Fibroblast of lung (primary cell): ENCODE measurements at regions not wholly inside any gene's neighbourhood (a gene's known extent, or its start where the extent isn't known, plus 50 kb on each side); places are given as distances from the start of the nearest gene placed in this dataset.

Experiments used
- DNase-seq, 2 donors: peaks; one replicate each; pipeline versions ENCODE4 v3.0.0 to v3.0.0-alpha.2; 2010; ENCODE audit warnings: low read depth in 2 of 2
- H2AFZ ChIP-seq: 2 replicates; pipeline ENCODE4 v1.5.1; 2012; ENCODE audit warnings: low read length, control low read depth, inconsistent platforms
- H3K27ac ChIP-seq: 2 replicates; pipeline ENCODE4 v1.5.1; 2011; ENCODE audit warnings: low read length, control low read depth; ENCODE audit not compliant: insufficient read depth
- H3K27me3 ChIP-seq: 2 replicates; pipeline ENCODE4 v1.5.1; 2011; ENCODE audit warnings: mild to moderate bottlenecking, low read length; ENCODE audit not compliant: control insufficient read depth, insufficient read depth
- H3K36me3 ChIP-seq: 2 replicates; pipeline ENCODE4 v1.5.1; 2011; ENCODE audit warnings: low read length; ENCODE audit not compliant: control insufficient read depth, insufficient read depth
- H3K4me1 ChIP-seq: 2 replicates; pipeline ENCODE4 v1.5.1; 2011; ENCODE audit warnings: low read length; ENCODE audit not compliant: control insufficient read depth, insufficient read depth; ENCODE audit errors: extremely low read depth
- H3K4me2 ChIP-seq: 2 replicates; pipeline ENCODE4 v1.5.1; 2011; ENCODE audit warnings: low read length, control low read depth; ENCODE audit not compliant: insufficient read depth; ENCODE audit errors: extremely low read depth
- H3K4me3 ChIP-seq, 4 experiments: fragments of 200-600 bp in 1 of 4; sonication (generic) in 1 of 4; replicated peaks in 1 of 4; 2 replicates each; pipeline ENCODE4 v1.5.1; 2011 to 2016; ENCODE audit warnings: low read length in 4 of 4, low read depth in 3 of 4, mild to moderate bottlenecking in 3 of 4, control low read depth in 2 of 4, inconsistent platforms in 1 of 4, mixed read lengths in 1 of 4; ENCODE audit not compliant: insufficient read depth in 1 of 4; ENCODE audit errors: control extremely low read depth in 1 of 4
- H3K79me2 ChIP-seq: 2 replicates; pipeline ENCODE4 v1.5.1; 2012; ENCODE audit warnings: mild to moderate bottlenecking, low read length, inconsistent platforms; ENCODE audit not compliant: control insufficient read depth, insufficient read depth
- H3K9ac ChIP-seq: 2 replicates; pipeline ENCODE4 v1.5.1; 2011; ENCODE audit warnings: mild to moderate bottlenecking, low read length, control low read depth; ENCODE audit not compliant: insufficient read depth
- H3K9me3 ChIP-seq: 2 replicates; pipeline ENCODE4 v1.5.1; 2012; ENCODE audit warnings: low read depth, low read length; ENCODE audit not compliant: control insufficient read depth, insufficient read depth
- H4K20me1 ChIP-seq: 2 replicates; pipeline ENCODE4 v1.5.1; 2011; ENCODE audit warnings: low read length; ENCODE audit not compliant: control insufficient read depth, insufficient read depth; ENCODE audit errors: extremely low read depth
- EZH2 ChIP-seq: IDR thresholded peaks from 2 replicates; pipeline ENCODE4 v1.5.1; 2012; ENCODE audit warnings: low read length, control low read depth, mild to moderate bottlenecking; ENCODE audit errors: missing control alignments
- TF ChIP-seq, protein P1 (sequence below), 2 donors: IDR thresholded peaks in 1 of 2; conservative IDR thresholded peaks in 1 of 2; 1 replicate in 1 of 2; 2 replicates in 1 of 2; pipeline ENCODE4 v1.5.1; 2011 to 2012; ENCODE audit warnings: low read length in 2 of 2, control low read depth in 1 of 2, inconsistent platforms in 1 of 2, low read depth in 1 of 2, mild to moderate bottlenecking in 1 of 2

- H3K79me2 ChIP-seq, result no peaks in the 10 kb centered on the region
- TF ChIP-seq, protein P1, sequence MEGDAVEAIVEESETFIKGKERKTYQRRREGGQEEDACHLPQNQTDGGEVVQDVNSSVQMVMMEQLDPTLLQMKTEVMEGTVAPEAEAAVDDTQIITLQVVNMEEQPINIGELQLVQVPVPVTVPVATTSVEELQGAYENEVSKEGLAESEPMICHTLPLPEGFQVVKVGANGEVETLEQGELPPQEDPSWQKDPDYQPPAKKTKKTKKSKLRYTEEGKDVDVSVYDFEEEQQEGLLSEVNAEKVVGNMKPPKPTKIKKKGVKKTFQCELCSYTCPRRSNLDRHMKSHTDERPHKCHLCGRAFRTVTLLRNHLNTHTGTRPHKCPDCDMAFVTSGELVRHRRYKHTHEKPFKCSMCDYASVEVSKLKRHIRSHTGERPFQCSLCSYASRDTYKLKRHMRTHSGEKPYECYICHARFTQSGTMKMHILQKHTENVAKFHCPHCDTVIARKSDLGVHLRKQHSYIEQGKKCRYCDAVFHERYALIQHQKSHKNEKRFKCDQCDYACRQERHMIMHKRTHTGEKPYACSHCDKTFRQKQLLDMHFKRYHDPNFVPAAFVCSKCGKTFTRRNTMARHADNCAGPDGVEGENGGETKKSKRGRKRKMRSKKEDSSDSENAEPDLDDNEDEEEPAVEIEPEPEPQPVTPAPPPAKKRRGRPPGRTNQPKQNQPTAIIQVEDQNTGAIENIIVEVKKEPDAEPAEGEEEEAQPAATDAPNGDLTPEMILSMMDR (conservative IDR thresholded peaks at IDR 0.05 in 1 of 2, IDR thresholded peaks at IDR 0.05 in 1 of 2; ENCODE audit: low read depth in 1 of 2, low read length in 2 of 2), result no peak
- TF ChIP-seq EZH2, result no peak
These were observed 127.5 kb upstream of the ZP4 start for GRCh38 chr1:238018214-238018613.

GRCh38 chr1:238006779-238007178 lies 116.1 kb upstream of the ZP4 start:
- Histone ChIP-seq H2AFZ (no peak overlapping the region), H3K9ac (no peak overlapping the region), H3K9me3 (no peaks in the 10 kb centered on the region), H3K27ac (no peak overlapping the region), H3K36me3 (no peaks in the 10 kb centered on the region), H3K4me3 (no peak overlapping the region), H3K4me1 (no peaks in the 10 kb centered on the region), H3K4me2 (no peak overlapping the region), H3K27me3 (no peaks in the 10 kb centered on the region), H3K79me2 (no peaks in the 10 kb centered on the region), H4K20me1 (no peaks in the 10 kb centered on the region)
- no peak for TF ChIP-seq EZH2
- TF ChIP-seq, protein P1 (conservative IDR thresholded peaks at IDR 0.05 in 1 of 2, IDR thresholded peaks at IDR 0.05 in 1 of 2; ENCODE audit: low read depth in 1 of 2, low read length in 2 of 2), result no peak
- DNase-seq, result no peak

More at GRCh38 chr1:238018214-238018613, 127.5 kb upstream of the ZP4 start:
- Histone ChIP-seq H2AFZ (no peak overlapping the region), H4K20me1 (no peaks in the 10 kb centered on the region), H3K27ac (no peak overlapping the region), H3K4me2 (no peak overlapping the region), H3K4me3 (no peak overlapping the region), H3K9ac (no peak overlapping the region), H3K9me3 (no peaks in the 10 kb centered on the region), H3K36me3 (no peaks in the 10 kb centered on the region), H3K4me1 (no peaks in the 10 kb centered on the region), H3K27me3 (no peaks in the 10 kb centered on the region)
- DNase-seq, result no peak

- H3K27me3 ChIP-seq, result no peaks in the 10 kb centered on the region
- H3K9ac ChIP-seq, result no peak overlapping the region
- H3K4me2 ChIP-seq, result no peak overlapping the region
- no peak overlapping the region for H3K27ac ChIP-seq
- H4K20me1 ChIP-seq, result no peaks in the 10 kb centered on the region
- H2AFZ ChIP-seq, result no peak overlapping the region
- H3K9me3 ChIP-seq, result no peaks in the 10 kb centered on the region
- DNase-seq, result no peak
- TF ChIP-seq, protein P1 (conservative IDR thresholded peaks at IDR 0.05 in 1 of 2, IDR thresholded peaks at IDR 0.05 in 1 of 2; ENCODE audit: low read depth in 1 of 2, low read length in 2 of 2), result no peak
- no peak for TF ChIP-seq EZH2
- H3K36me3 ChIP-seq, result no peaks in the 10 kb centered on the region
- H3K4me1 ChIP-seq, result no peaks in the 10 kb centered on the region
- H3K4me3 ChIP-seq, result no peak overlapping the region
- H3K79me2 ChIP-seq, result no peaks in the 10 kb centered on the region
These were observed 114.4 kb upstream of the ZP4 start for GRCh38 chr1:238005116-238005515.
